GM12878 (cell line): ENCODE measurements at regions not wholly inside any gene's neighbourhood (a gene's known extent, or its start where the extent isn't known, plus 50 kb on each side); places are given as distances from the start of the nearest gene placed in this dataset.

ENCODE experiments used
- HCFC1 ChIP-seq: fragments of 150-350 bp; IDR thresholded peaks from 2 replicates; pipeline ENCODE4 v1.6.1; 2014; ENCODE audit warnings: low read length
- HDAC6 ChIP-seq: fragments of 200-600 bp; sonication (generic); IDR thresholded peaks from one replicate; pipeline ENCODE4 v1.8.0; 2017; ENCODE audit warnings: antibody characterized with exemption; ENCODE audit not compliant: unreplicated experiment
- MYB ChIP-seq: fragments of 150-350 bp; IDR thresholded peaks from 2 replicates; pipeline ENCODE4 v1.6.1; 2014; ENCODE audit warnings: mild to moderate bottlenecking, low read depth, low read length, borderline replicate concordance
- REST ChIP-seq: IDR thresholded peaks from 2 replicates; pipeline ENCODE4 v1.6.1; 2012; ENCODE audit warnings: mild to moderate bottlenecking, low read depth, low read length
- STAT3 ChIP-seq: IDR thresholded peaks from 2 replicates; pipeline ENCODE4 v1.6.1; 2011; ENCODE audit warnings: low read depth, low read length, improper control_type of control experiment
- TF ChIP-seq, protein P1 (sequence below): fragments of 450-650 bp; IDR thresholded peaks from 2 replicates; pipeline ENCODE4 v1.6.1; 2016; ENCODE audit warnings: mild to moderate bottlenecking, moderate library complexity, borderline replicate concordance

- TF ChIP-seq STAT3 (no peak), HDAC6 (no peak), MYB (no peak), HCFC1 (no peak), REST (no peak)
- TF ChIP-seq, protein P1, sequence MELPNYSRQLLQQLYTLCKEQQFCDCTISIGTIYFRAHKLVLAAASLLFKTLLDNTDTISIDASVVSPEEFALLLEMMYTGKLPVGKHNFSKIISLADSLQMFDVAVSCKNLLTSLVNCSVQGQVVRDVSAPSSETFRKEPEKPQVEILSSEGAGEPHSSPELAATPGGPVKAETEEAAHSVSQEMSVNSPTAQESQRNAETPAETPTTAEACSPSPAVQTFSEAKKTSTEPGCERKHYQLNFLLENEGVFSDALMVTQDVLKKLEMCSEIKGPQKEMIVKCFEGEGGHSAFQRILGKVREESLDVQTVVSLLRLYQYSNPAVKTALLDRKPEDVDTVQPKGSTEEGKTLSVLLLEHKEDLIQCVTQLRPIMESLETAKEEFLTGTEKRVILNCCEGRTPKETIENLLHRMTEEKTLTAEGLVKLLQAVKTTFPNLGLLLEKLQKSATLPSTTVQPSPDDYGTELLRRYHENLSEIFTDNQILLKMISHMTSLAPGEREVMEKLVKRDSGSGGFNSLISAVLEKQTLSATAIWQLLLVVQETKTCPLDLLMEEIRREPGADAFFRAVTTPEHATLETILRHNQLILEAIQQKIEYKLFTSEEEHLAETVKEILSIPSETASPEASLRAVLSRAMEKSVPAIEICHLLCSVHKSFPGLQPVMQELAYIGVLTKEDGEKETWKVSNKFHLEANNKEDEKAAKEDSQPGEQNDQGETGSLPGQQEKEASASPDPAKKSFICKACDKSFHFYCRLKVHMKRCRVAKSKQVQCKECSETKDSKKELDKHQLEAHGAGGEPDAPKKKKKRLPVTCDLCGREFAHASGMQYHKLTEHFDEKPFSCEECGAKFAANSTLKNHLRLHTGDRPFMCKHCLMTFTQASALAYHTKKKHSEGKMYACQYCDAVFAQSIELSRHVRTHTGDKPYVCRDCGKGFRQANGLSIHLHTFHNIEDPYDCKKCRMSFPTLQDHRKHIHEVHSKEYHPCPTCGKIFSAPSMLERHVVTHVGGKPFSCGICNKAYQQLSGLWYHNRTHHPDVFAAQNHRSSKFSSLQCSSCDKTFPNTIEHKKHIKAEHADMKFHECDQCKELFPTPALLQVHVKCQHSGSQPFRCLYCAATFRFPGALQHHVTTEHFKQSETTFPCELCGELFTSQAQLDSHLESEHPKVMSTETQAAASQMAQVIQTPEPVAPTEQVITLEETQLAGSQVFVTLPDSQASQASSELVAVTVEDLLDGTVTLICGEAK: no peak
- TF ChIP-seq, all 136 proteins: peak for 0
These were observed 173.2 kb upstream of the FBN2 start (continued) for GRCh38 chr5:128711216-128711615.
